HEK293 (cell line): ENCODE measurements at regions not wholly inside any gene's neighbourhood (a gene's known extent, or its start where the extent isn't known, plus 50 kb on each side); places are given as distances from the start of the nearest gene placed in this dataset.

Experiments used
- ATF2 ChIP-seq: fragments of 450-650 bp; formaldehyde crosslinking; IDR thresholded peaks from 2 replicates; pipeline ENCODE4 v1.5.1; 2016; ENCODE audit warnings: missing biosample characterization, missing genetic modification characterization, low read depth
- CTCF ChIP-seq: fragments of 450-650 bp; formaldehyde crosslinking; IDR thresholded peaks from 2 replicates; pipeline ENCODE4 v1.5.1; 2016; ENCODE audit warnings: missing biosample characterization, missing genetic modification characterization
- HOXC10 ChIP-seq: sonication (generic); formaldehyde crosslinking; IDR thresholded peaks from 2 replicates; pipeline ENCODE4 v1.8.1; 2023; ENCODE audit warnings: mild to moderate bottlenecking, missing genetic modification reagents
- KLF16 ChIP-seq: fragments of 450-650 bp; formaldehyde crosslinking; IDR thresholded peaks from 2 replicates; pipeline ENCODE4 v1.5.1; 2017; ENCODE audit warnings: missing biosample characterization, missing genetic modification characterization
- PBX3 ChIP-seq: sonication (generic); formaldehyde crosslinking; IDR thresholded peaks from 2 replicates; pipeline ENCODE4 v1.8.1; 2022; ENCODE audit warnings: mild to moderate bottlenecking, moderate library complexity, missing genetic modification reagents
- TCF7L2 ChIP-seq: IDR thresholded peaks from 2 replicates; pipeline ENCODE4 v1.6.1; 2011; ENCODE audit warnings: low read depth, mild to moderate bottlenecking, inconsistent platforms, low read length, moderate library complexity, borderline replicate concordance
- ZBTB11 ChIP-seq: fragments of 450-650 bp; formaldehyde crosslinking; conservative IDR thresholded peaks from 2 replicates; pipeline ENCODE4 v1.5.1; 2016; ENCODE audit warnings: low read depth, missing biosample characterization, missing genetic modification characterization
- ZNF184 ChIP-seq: fragments of 450-650 bp; IDR thresholded peaks from 2 replicates; pipeline ENCODE4 v1.5.1; 2018; ENCODE audit warnings: missing biosample characterization, mild to moderate bottlenecking, missing genetic modification characterization
- ZNF423 ChIP-seq: fragments of 450-650 bp; formaldehyde crosslinking; IDR thresholded peaks from 2 replicates; pipeline ENCODE4 v1.5.1; 2016; ENCODE audit warnings: missing biosample characterization, missing genetic modification characterization
- ZNF544 ChIP-seq: fragments of 450-650 bp; formaldehyde crosslinking; IDR thresholded peaks from 2 replicates; pipeline ENCODE4 v1.5.0; 2017; ENCODE audit warnings: missing biosample characterization, missing genetic modification characterization
- ZNF580 ChIP-seq: fragments of 450-650 bp; formaldehyde crosslinking; IDR thresholded peaks from 2 replicates; pipeline ENCODE4 v1.5.1; 2016; ENCODE audit warnings: missing biosample characterization, missing genetic modification characterization
- ZNF76 ChIP-seq: fragments of 450-650 bp; formaldehyde crosslinking; IDR thresholded peaks from 2 replicates; pipeline ENCODE4; 2016; ENCODE audit warnings: low read depth, missing biosample characterization, missing genetic modification characterization, borderline replicate concordance

- TF ChIP-seq KLF16 = no peak
- TF ChIP-seq ZNF76 (tag by site-specific recombination) = no peak
- no peak for TF ChIP-seq PBX3 (CRISPR knock-in tag)
- no peak for TF ChIP-seq CTCF
- no peak for TF ChIP-seq ATF2
- no peak for TF ChIP-seq TCF7L2
- no peak for TF ChIP-seq ZBTB11 (tag by site-specific recombination)
- no peak for TF ChIP-seq HOXC10 (CRISPR knock-in tag)
- TF ChIP-seq ZNF580 (tag by site-specific recombination) = no peak
- TF ChIP-seq ZNF184 (tag by site-specific recombination) = no peak
- no peak for TF ChIP-seq ZNF544 (tag by site-specific recombination)
- TF ChIP-seq ZNF423 = no peak
These were observed 138.8 kb downstream of the DKK1 start for GRCh38 chr10:52452600-52453493.
